SU-DHL-6 (cell line): ENCODE measurements at regions not wholly inside any gene's neighbourhood (a gene's known extent, or its start where the extent isn't known, plus 50 kb on each side); places are given as distances from the start of the nearest gene placed in this dataset.

Experiments
- H2AFZ ChIP-seq: fragments of 200-600 bp; sonication (generic); 2 replicates; pipeline ENCODE4 v1.6.1; 2014; ENCODE audit warnings: low read depth, mild to moderate bottlenecking, moderate library complexity, mixed read lengths, antibody characterized with exemption, low read length; ENCODE audit not compliant: severe bottlenecking
- H3F3A ChIP-seq: fragments of 200-600 bp; shearing (Covaris generic); 2 replicates; pipeline ENCODE4 v1.6.0; 2016; ENCODE audit warnings: antibody characterized with exemption, mild to moderate bottlenecking; ENCODE audit not compliant: insufficient read depth
- H3K27ac ChIP-seq: fragments of 200-600 bp; sonication (generic); 2 replicates; pipeline ENCODE4 v1.5.1; 2016; ENCODE audit warnings: low read depth, mild to moderate bottlenecking, low read length, moderate library complexity, mixed read lengths
- H3K27me3 ChIP-seq: fragments of 200-600 bp; sonication (generic), shearing (Covaris generic); 2 replicates; pipeline ENCODE4 v1.6.0; 2014; ENCODE audit warnings: mild to moderate bottlenecking, low read length
- H3K36me3 ChIP-seq: fragments of 200-600 bp; sonication (generic); 2 replicates; pipeline ENCODE4 v1.6.1; 2014; ENCODE audit warnings: mild to moderate bottlenecking, low read length, mixed read lengths
- H3K4me2 ChIP-seq: fragments of 300-600, 200-600 bp; shearing (Covaris generic), sonication (generic); 2 replicates; pipeline ENCODE4 v1.6.0; 2014; ENCODE audit warnings: low read length, low read depth, mild to moderate bottlenecking; ENCODE audit not compliant: poor library complexity, severe bottlenecking
- H3K4me3 ChIP-seq: fragments of 200-600 bp; sonication (generic); 2 replicates; pipeline ENCODE4 v1.5.1; 2014; ENCODE audit warnings: antibody characterized with exemption, low read length, mild to moderate bottlenecking, mixed read lengths; ENCODE audit not compliant: insufficient read depth, poor library complexity, severe bottlenecking
- H3K79me2 ChIP-seq: fragments of 200-600 bp; sonication (generic); 2 replicates; pipeline ENCODE4 v1.6.1; 2014; ENCODE audit warnings: mild to moderate bottlenecking, low read length, moderate library complexity; ENCODE audit not compliant: insufficient read depth
- H3K9ac ChIP-seq: fragments of 200-600 bp; sonication (generic); 2 replicates; pipeline ENCODE4 v1.7.0; 2014; ENCODE audit warnings: mild to moderate bottlenecking, low read length
- H3K9me2 ChIP-seq: fragments of 200-600 bp; sonication (generic); replicated peaks from 2 replicates; pipeline ENCODE4 v1.6.1; 2014; ENCODE audit warnings: low read length; ENCODE audit not compliant: insufficient read depth
- H3K9me3 ChIP-seq: fragments of 200-600 bp; sonication (generic); 2 replicates; pipeline ENCODE4 v1.6.1; 2014; ENCODE audit warnings: low read length, mixed read lengths; ENCODE audit not compliant: insufficient read depth
- H4K20me1 ChIP-seq: fragments of 200-600 bp; sonication (generic); 2 replicates; pipeline ENCODE4 v1.6.1; 2014; ENCODE audit warnings: low read depth, mild to moderate bottlenecking, antibody characterized with exemption, low read length, moderate library complexity, mixed read lengths
- EZH2phosphoT487 ChIP-seq: fragments of 200-600 bp; sonication (generic), shearing (Covaris generic); conservative IDR thresholded peaks from 2 replicates; pipeline ENCODE4 v1.6.1; 2018; ENCODE audit warnings: mild to moderate bottlenecking, antibody characterized with exemption, low read length, moderate library complexity, mixed read lengths
- TF ChIP-seq, protein P1 (sequence below): fragments of 200-600 bp; sonication (generic); IDR thresholded peaks from one replicate; pipeline ENCODE4 v1.5.1; 2017; ENCODE audit warnings: antibody characterized with exemption, mild to moderate bottlenecking, low read length, moderate library complexity; ENCODE audit not compliant: insufficient read depth, poor library complexity, severe bottlenecking

DNA sequence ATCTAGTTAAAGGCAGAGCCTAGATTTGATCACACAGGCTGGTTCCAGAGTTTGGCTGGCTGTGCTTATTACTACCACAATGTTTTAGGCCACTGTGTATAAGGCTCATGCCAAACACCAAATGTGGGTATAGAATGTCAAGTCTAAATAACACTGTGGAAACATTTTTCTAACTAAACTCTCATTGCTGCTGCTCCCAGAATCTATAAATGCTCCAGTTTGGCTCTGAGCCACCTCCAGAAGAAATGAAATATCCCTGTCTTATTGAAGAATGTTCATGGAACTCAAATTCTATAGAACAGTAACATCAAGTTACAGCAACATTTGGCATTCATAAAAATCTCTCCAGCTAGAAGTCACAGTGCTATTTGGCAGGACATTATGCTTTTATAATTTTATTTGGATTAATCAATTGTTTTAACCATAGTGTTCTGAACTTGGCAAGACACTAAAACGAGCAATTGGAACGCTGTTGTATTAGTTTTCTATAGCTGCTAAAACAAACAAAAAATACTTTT is 178.1 kb upstream of the COX7C start:
- Histone ChIP-seq H4K20me1 (no peaks in the 10 kb centered on the region), H3K9me2 (no peaks in the 10 kb centered on the region), H3K36me3 (no peaks in the 10 kb centered on the region), H3K9me3 (no peaks in the 10 kb centered on the region), H3F3A (no peaks in the 10 kb centered on the region), H3K27me3 (no peaks in the 10 kb centered on the region), H3K4me2 (no peak overlapping the region), H2AFZ (no peak overlapping the region), H3K27ac (no peak overlapping the region), H3K79me2 (no peaks in the 10 kb centered on the region), H3K4me3 (no peak overlapping the region), H3K9ac (no peak overlapping the region)
- TF ChIP-seq EZH2phosphoT487: no peak
- TF ChIP-seq, protein P1, sequence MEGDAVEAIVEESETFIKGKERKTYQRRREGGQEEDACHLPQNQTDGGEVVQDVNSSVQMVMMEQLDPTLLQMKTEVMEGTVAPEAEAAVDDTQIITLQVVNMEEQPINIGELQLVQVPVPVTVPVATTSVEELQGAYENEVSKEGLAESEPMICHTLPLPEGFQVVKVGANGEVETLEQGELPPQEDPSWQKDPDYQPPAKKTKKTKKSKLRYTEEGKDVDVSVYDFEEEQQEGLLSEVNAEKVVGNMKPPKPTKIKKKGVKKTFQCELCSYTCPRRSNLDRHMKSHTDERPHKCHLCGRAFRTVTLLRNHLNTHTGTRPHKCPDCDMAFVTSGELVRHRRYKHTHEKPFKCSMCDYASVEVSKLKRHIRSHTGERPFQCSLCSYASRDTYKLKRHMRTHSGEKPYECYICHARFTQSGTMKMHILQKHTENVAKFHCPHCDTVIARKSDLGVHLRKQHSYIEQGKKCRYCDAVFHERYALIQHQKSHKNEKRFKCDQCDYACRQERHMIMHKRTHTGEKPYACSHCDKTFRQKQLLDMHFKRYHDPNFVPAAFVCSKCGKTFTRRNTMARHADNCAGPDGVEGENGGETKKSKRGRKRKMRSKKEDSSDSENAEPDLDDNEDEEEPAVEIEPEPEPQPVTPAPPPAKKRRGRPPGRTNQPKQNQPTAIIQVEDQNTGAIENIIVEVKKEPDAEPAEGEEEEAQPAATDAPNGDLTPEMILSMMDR: no peak

DNA sequence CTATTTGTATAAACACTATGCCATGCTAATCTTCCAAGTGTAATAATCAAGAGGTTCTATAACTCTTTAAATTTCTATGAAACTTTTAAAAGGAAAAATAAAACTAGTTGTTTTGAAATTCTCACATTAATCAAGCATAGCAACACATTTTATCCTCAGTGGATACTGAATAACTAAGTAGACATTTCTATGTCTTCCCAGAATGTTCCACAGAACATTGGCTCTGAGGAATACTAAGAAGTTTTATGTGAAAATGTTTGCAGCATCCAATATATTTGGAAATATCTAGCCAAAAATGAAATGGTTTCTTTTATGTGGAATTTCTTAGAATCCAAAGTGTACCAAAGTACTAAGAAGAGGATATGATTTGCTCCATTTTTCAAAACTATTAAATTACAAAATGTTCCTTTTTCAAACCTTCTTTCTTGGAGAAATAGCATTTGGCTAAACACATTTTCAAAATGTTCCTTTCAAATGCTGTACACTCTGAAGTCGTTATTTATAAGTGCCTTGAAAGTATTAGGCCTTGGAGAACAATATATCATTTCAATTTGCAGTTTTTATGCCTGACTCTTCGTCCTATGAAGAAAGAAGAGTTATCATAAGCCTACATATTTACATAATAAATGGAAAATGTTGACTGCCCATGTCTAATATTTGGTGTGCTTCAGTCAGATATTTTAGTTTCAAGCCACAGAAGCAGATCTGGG is 175.6 kb upstream of the COX7C start:
- H3K9me2 ChIP-seq: no peaks in the 10 kb centered on the region
- H3K9ac ChIP-seq: no peak overlapping the region
- H3K4me3 ChIP-seq: no peak overlapping the region
- no peaks in the 10 kb centered on the region for H3K9me3 ChIP-seq
- H3F3A ChIP-seq: no peaks in the 10 kb centered on the region
- no peak overlapping the region for H3K27ac ChIP-seq
- H2AFZ ChIP-seq: no peak overlapping the region
- no peak overlapping the region for H3K4me2 ChIP-seq
- H3K36me3 ChIP-seq: no peaks in the 10 kb centered on the region
- H3K79me2 ChIP-seq: no peaks in the 10 kb centered on the region
- H4K20me1 ChIP-seq: no peaks in the 10 kb centered on the region
- H3K27me3 ChIP-seq: no peaks in the 10 kb centered on the region
- no peak for TF ChIP-seq EZH2phosphoT487
- TF ChIP-seq, protein P1: no peak

DNA sequence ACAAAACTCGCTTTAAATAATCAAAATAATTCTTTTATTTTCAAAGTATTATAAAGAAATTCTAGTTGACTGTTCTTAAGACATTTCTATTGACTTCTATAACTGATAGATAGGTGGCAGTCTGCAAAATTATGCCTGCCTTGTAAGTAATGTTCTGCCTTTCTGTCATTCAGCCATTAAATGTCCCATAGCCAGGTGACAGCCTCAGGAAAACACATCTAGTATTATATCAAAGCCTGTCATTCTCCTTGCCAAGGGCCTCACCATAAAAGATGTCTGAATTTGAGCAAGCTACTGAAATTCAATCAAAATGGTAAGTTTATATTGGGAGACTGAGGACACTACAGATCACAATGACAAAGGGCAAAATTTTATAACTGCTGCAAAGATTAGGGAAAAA is 170.4 kb upstream of the COX7C start:
- H3K79me2 ChIP-seq: no peaks in the 10 kb centered on the region
- H3K9me2 ChIP-seq: no peaks in the 10 kb centered on the region
- TF ChIP-seq, protein P1: no peak
- H3K9me3 ChIP-seq: no peaks in the 10 kb centered on the region
- H4K20me1 ChIP-seq: no peaks in the 10 kb centered on the region
- H3K27me3 ChIP-seq: no peaks in the 10 kb centered on the region
- no peak overlapping the region for H3K4me3 ChIP-seq
- H3F3A ChIP-seq: no peaks in the 10 kb centered on the region
- H3K9ac ChIP-seq: no peak overlapping the region
- H3K27ac ChIP-seq: no peak overlapping the region
- no peak overlapping the region for H3K4me2 ChIP-seq
- no peak overlapping the region for H2AFZ ChIP-seq
- no peaks in the 10 kb centered on the region for H3K36me3 ChIP-seq
